K562 (cell line): ENCODE measurements at regions not wholly inside any gene's neighbourhood (a gene's known extent, or its start where the extent isn't known, plus 50 kb on each side); places are given as distances from the start of the nearest gene placed in this dataset.

Experiments
- ATAC-seq: fragments of 200-7000 bp; cut with Tn5 transposase; 3 replicates; pipeline ENCODE4 v1.9.1; 2020; ENCODE audit warnings: moderate library complexity
- BruUV-seq: library from RNA; stranded (reverse); fragments of 400-500 nt; replicated peaks from 2 replicates; lab custom pipeline; 2021; lab: Mats Ljungman, UMichigan
- CTCF ChIA-PET: fragments of 300-600 bp; formaldehyde crosslinking; extraction: SDS; loops from one replicate; lab custom pipeline; 2021; ENCODE audit warnings: low intra/inter-chr PET ratio; lab: Yijun Ruan, JAX
- POLR2A ChIA-PET: fragments of 300-600, 350-650 bp; sonication (Branson Sonifier 250); formaldehyde crosslinking; extraction: SDS; loops from one replicate; lab custom pipeline; 2021; ENCODE audit warnings: antibody characterized with exemption, inconsistent platforms; lab: Yijun Ruan, JAX
- DNase-seq, 4 experiments: peaks; one replicate each; pipeline versions ENCODE4 v3.0.0 to v3.0.0-alpha.2; 2011 to 2018; ENCODE audit warnings: low spot score in 3 of 4, mixed read lengths in 3 of 4; ENCODE audit errors: extremely low read depth in 1 of 4
- FAIRE-seq: peaks from 2 replicates; lab custom pipeline; 2011; peaks lifted over from hg19 to GRCh38; lab: Jason Lieb, UNC
- H2AFZ ChIP-seq: 2 replicates; pipeline ENCODE4 v1.6.0; 2011; ENCODE audit warnings: low read depth, low read length, control low read depth, inconsistent platforms
- H3K27ac ChIP-seq: fragments of 200-600 bp; 3 replicates; pipeline ENCODE4 v1.8.0; 2011; ENCODE audit warnings: low read depth, mild to moderate bottlenecking, control low read depth, inconsistent platforms, low read length, moderate library complexity, mixed read lengths; ENCODE audit errors: extremely low read depth
- H3K27me3 ChIP-seq, 2 experiments: fragments of 300-600 bp in 1 of 2; 2 replicates in 1 of 2; 3 replicates in 1 of 2; pipeline versions ENCODE4 v1.6.0 to v1.8.0; 2011; ENCODE audit warnings: inconsistent platforms in 2 of 2, low read length in 2 of 2, mild to moderate bottlenecking in 1 of 2, mixed read lengths in 1 of 2, moderate library complexity in 1 of 2; ENCODE audit not compliant: control insufficient read depth in 2 of 2, insufficient read depth in 2 of 2
- H3K36me3 ChIP-seq: fragments of 300-600 bp; 3 replicates; pipeline ENCODE4 v1.8.0; 2011; ENCODE audit warnings: mild to moderate bottlenecking, low read length, inconsistent platforms; ENCODE audit not compliant: control insufficient read depth, insufficient read depth
- H3K4me1 ChIP-seq, 2 experiments: fragments of 200-600 bp in 1 of 2; replicated peaks in 1 of 2; 2 replicates in 1 of 2; 3 replicates in 1 of 2; pipeline versions ENCODE4 v1.5.1 to v1.8.0; 2011; ENCODE audit warnings: inconsistent platforms in 2 of 2, low read length in 2 of 2, mild to moderate bottlenecking in 1 of 2, mixed read lengths in 1 of 2, moderate library complexity in 1 of 2; ENCODE audit not compliant: control insufficient read depth in 2 of 2, insufficient read depth in 2 of 2
- H3K4me2 ChIP-seq: 2 replicates; pipeline ENCODE4 v1.6.1; 2011; ENCODE audit warnings: low read length, control low read depth, inconsistent platforms, mixed read lengths; ENCODE audit not compliant: insufficient read depth
- H3K4me3 ChIP-seq: fragments of 200-600 bp; sonication (generic), shearing (Covaris generic); 2 replicates; pipeline ENCODE4 v1.5.1; 2016; ENCODE audit warnings: control low read depth, inconsistent platforms
- H3K79me2 ChIP-seq: fragments of 200-600 bp; 3 replicates; pipeline ENCODE4 v1.8.0; 2011; ENCODE audit warnings: low read length, inconsistent platforms; ENCODE audit not compliant: control insufficient read depth, insufficient read depth
- H3K9ac ChIP-seq, 2 experiments: 2 replicates each; pipeline versions ENCODE4 v1.6.0 to v1.6.1; 2011; ENCODE audit warnings: low read depth in 2 of 2, low read length in 2 of 2, control low read depth in 1 of 2, inconsistent platforms in 1 of 2, mild to moderate bottlenecking in 1 of 2, mixed read lengths in 1 of 2; ENCODE audit not compliant: insufficient read depth in 1 of 2
- H3K9me1 ChIP-seq: one replicate; pipeline ENCODE4 v1.6.0; 2011; ENCODE audit warnings: inconsistent platforms, mild to moderate bottlenecking, low read length, moderate library complexity; ENCODE audit not compliant: control insufficient read depth, insufficient read depth
- H3K9me3 ChIP-seq: replicated peaks from 2 replicates; pipeline ENCODE4 v1.5.1; 2011; ENCODE audit warnings: low read depth, low read length, inconsistent platforms; ENCODE audit not compliant: control insufficient read depth, insufficient read depth
- H4K20me1 ChIP-seq: replicated peaks from 2 replicates; pipeline ENCODE4 v1.6.1; 2011; ENCODE audit warnings: low read length, inconsistent platforms, mixed read lengths; ENCODE audit not compliant: control insufficient read depth, insufficient read depth
- COPS2 ChIP-seq: fragments of 450-650 bp; conservative IDR thresholded peaks from 2 replicates; pipeline ENCODE4 v1.6.1; 2016; ENCODE audit warnings: mild to moderate bottlenecking, moderate library complexity
- NCOA4 ChIP-seq: fragments of 450-650 bp; IDR thresholded peaks from 2 replicates; pipeline ENCODE4 v1.6.1; 2018; ENCODE audit warnings: mild to moderate bottlenecking; ENCODE audit not compliant: partially characterized antibody
- POLR2AphosphoS5 ChIP-seq: IDR thresholded peaks from 2 replicates; pipeline ENCODE4 v1.6.1; 2011; ENCODE audit warnings: mild to moderate bottlenecking, low read depth, low read length, moderate library complexity; ENCODE audit not compliant: control insufficient read depth, insufficient read depth
- ZFP36 ChIP-seq: fragments of 150-350 bp; IDR thresholded peaks from 2 replicates; pipeline ENCODE4 v1.6.1; 2018; ENCODE audit warnings: low read length, low read depth; ENCODE audit not compliant: partially characterized antibody
- ZNF12 ChIP-seq: sonication (generic); formaldehyde crosslinking; IDR thresholded peaks from 2 replicates; pipeline ENCODE4 v1.4.0; 2020; ENCODE audit warnings: mild to moderate bottlenecking, missing genetic modification reagents
- ZNF165 ChIP-seq: fragments of 250-450 bp; sonication (Bioruptor Pico); IDR thresholded peaks from 2 replicates; pipeline ENCODE4 v1.4.0; 2020; ENCODE audit warnings: borderline replicate concordance
- ZNF318 ChIP-seq, 2 experiments: fragments of 450-650 bp; IDR thresholded peaks; 2 replicates each; pipeline ENCODE4 v1.6.1; 2016; ENCODE audit warnings: mild to moderate bottlenecking in 2 of 2, borderline replicate concordance in 1 of 2, low read depth in 1 of 2, moderate library complexity in 1 of 2
- ZNF584 ChIP-seq: fragments of 200-800 bp; sonication (Bioruptor generic); IDR thresholded peaks from 2 replicates; pipeline ENCODE4 v1.6.1; 2016; ENCODE audit warnings: low read depth, mild to moderate bottlenecking, missing genetic modification characterization, missing compliant biosample characterization
- ZNF707 ChIP-seq: fragments of 250-450 bp; sonication (Bioruptor Pico); conservative IDR thresholded peaks from 2 replicates; pipeline ENCODE4 v1.8.0; 2022; ENCODE audit warnings: inconsistent platforms, mild to moderate bottlenecking, moderate library complexity
- WGBS: fragments of 100-300 bp; shearing (Covaris generic); methylation state at CpG from one replicate; pipeline ENCODE4 v1.1.6; 2016; ENCODE audit warnings: low coverage, mixed read lengths; ENCODE audit not compliant: insufficient coverage; ENCODE audit errors: missing lambda C conversion rate; 5-methylcytosine and 5-hydroxymethylcytosine counted together
- in situ Hi-C: fragments of 300-500 bp; cut with MboI; formaldehyde crosslinking; loops from 4 replicates; pipeline ENCODE4 v1.15.0; 2018; ENCODE audit warnings: inconsistent platforms, mixed read lengths
- intact Hi-C: fragments of 100-400 bp; cut with micrococcal nuclease; formaldehyde crosslinking; loops from 2 replicates; pipeline ENCODE4 v1.14.2; 2022

- no peak for TF ChIP-seq POLR2AphosphoS5
- TF ChIP-seq, all 486 proteins: peak for 3
Measured at GRCh38 chr5:158140120-158140731, 281.3 kb upstream of the CLINT1 start (continued).

GRCh38 chr5:158139161-158139560, 280.2 kb upstream of the CLINT1 start:
- no peaks in the 10 kb centered on the region for H3K9me3 ChIP-seq
- ChIA-PET POLR2A (interaction anchor here (0.9 kb wide), 1 partner anchor 32 kb away, joined by 4 read pairs; no protein-coding TSS in a partner anchor), CTCF (no interaction called here)
- no TSS peak for BruUV-seq
- no peak overlapping the region for H3K9ac ChIP-seq
- H3K79me2 ChIP-seq, result no peaks in the 10 kb centered on the region
- no peaks in the 10 kb centered on the region for H3K27me3 ChIP-seq
- H3K36me3 ChIP-seq, result no peaks in the 10 kb centered on the region
- DNase-seq, result no peak
- no peaks in the 10 kb centered on the region for H4K20me1 ChIP-seq
- no peak overlapping the region for H3K27ac ChIP-seq
- no peaks in the 10 kb centered on the region for H3K4me1 ChIP-seq
- 0% methylated on average over 3 of the region's 4 CpGs for WGBS
- no peak for ATAC-seq
- in situ Hi-C loops, result no loop called here
- H3K4me3 ChIP-seq, result no peak overlapping the region
- no peak overlapping the region for H3K4me2 ChIP-seq
- TF ChIP-seq ZNF12 (CRISPR knock-in tag), result no peak
- TF ChIP-seq ZNF318 (IDR thresholded peaks at IDR 0.05; ENCODE audit: borderline replicate concordance in 1 of 2, low read depth in 1 of 2), result no peak
- TF ChIP-seq ZNF707, result no peak
- no peak for TF ChIP-seq NCOA4
- TF ChIP-seq COPS2, result no peak
- TF ChIP-seq ZNF584 (CRISPR knock-in tag), result no peak
- no peak for TF ChIP-seq ZNF165 (CRISPR knock-in tag)
- no peak for TF ChIP-seq ZFP36
- H3K9me1 ChIP-seq, result no peaks in the 10 kb centered on the region
- no peak for FAIRE-seq
- intact Hi-C loops, result no loop called here
- no peak overlapping the region for H2AFZ ChIP-seq
